ENCODE measurements at regions not wholly inside any gene's neighbourhood (a gene's known extent, or its start where the extent isn't known, plus 50 kb on each side); places are given as distances from the start of the nearest gene placed in this dataset.

GRCh38 chr6:67287566-67287965 is 1347.5 kb upstream of the ADGRB3 start:
- Histone ChIP-seq H3K4me3 (ENCODE audit: low read depth, low read length, poor library complexity, severe bottlenecking) (no peak overlapping the region), H3K27me3 (replicated peaks; ENCODE audit: insufficient read depth, low read depth, low read length, poor library complexity) (no peaks in the 10 kb centered on the region), H3K36me3 (ENCODE audit: insufficient read depth, low read length, poor library complexity, severe bottlenecking) (no peaks in the 10 kb centered on the region), H3K9me3 (ENCODE audit: low read depth, low read length, poor library complexity, severe bottlenecking) (no peaks in the 10 kb centered on the region), H3K27ac (ENCODE audit: low read depth, low read length, poor library complexity, severe bottlenecking) (no peak overlapping the region), H3K4me1 (ENCODE audit: insufficient read depth, low read length, poor library complexity, severe bottlenecking) (no peaks in the 10 kb centered on the region)
- BruUV-seq (replicated peaks) = no TSS peak
- DNase-seq (ENCODE audit: low spot score) = no peak
- POLR2A ChIA-PET (ENCODE audit: low non-redundant PET) = no interaction called here
- CTCF ChIA-PET = no interaction called here
- intact Hi-C loops (cut with micrococcal nuclease; ENCODE audit: unreplicated experiment) = no loop called here
- TF ChIP-seq CTCF (conservative IDR thresholded peaks at IDR 0.05; ENCODE audit: low read depth, low read length) = no peak
- TF ChIP-seq EZH2 (IDR thresholded peaks at IDR 0.05; ENCODE audit: borderline replicate concordance, low read depth, low read length, poor library complexity, severe bottlenecking) = no peak

GRCh38 chr6:67285770-67286495 is 1349.1 kb upstream of the ADGRB3 start:
- BruUV-seq (replicated peaks) = no TSS peak
- H3K9me3 ChIP-seq (ENCODE audit: low read depth, low read length, poor library complexity, severe bottlenecking) = no peaks in the 10 kb centered on the region
- H3K27me3 ChIP-seq (replicated peaks; ENCODE audit: insufficient read depth, low read depth, low read length, poor library complexity) = no peaks in the 10 kb centered on the region
- CTCF ChIA-PET = no interaction called here
- DNase-seq (ENCODE audit: low spot score) = no peak
- H3K27ac ChIP-seq (ENCODE audit: low read depth, low read length, poor library complexity, severe bottlenecking) = no peak overlapping the region
- no peaks in the 10 kb centered on the region for H3K4me1 ChIP-seq (ENCODE audit: insufficient read depth, low read length, poor library complexity, severe bottlenecking)
- no peaks in the 10 kb centered on the region for H3K36me3 ChIP-seq (ENCODE audit: insufficient read depth, low read length, poor library complexity, severe bottlenecking)
- TF ChIP-seq EZH2 (IDR thresholded peaks at IDR 0.05; ENCODE audit: borderline replicate concordance, low read depth, low read length, poor library complexity, severe bottlenecking) (no peak), CTCF (conservative IDR thresholded peaks at IDR 0.05; ENCODE audit: low read depth, low read length) (no peak)
- POLR2A ChIA-PET (ENCODE audit: low non-redundant PET) = no interaction called here
- H3K4me3 ChIP-seq (ENCODE audit: low read depth, low read length, poor library complexity, severe bottlenecking) = no peak overlapping the region
- intact Hi-C loops (cut with micrococcal nuclease; ENCODE audit: unreplicated experiment) = no loop called here

GRCh38 chr6:67277312-67277711 is 1357.8 kb upstream of the ADGRB3 start:
- H3K9me3 ChIP-seq (ENCODE audit: low read depth, low read length, poor library complexity, severe bottlenecking) = no peaks in the 10 kb centered on the region
- no peak overlapping the region for H3K27ac ChIP-seq (ENCODE audit: low read depth, low read length, poor library complexity, severe bottlenecking)
- no peak overlapping the region for H3K4me3 ChIP-seq (ENCODE audit: low read depth, low read length, poor library complexity, severe bottlenecking)
- TF ChIP-seq CTCF (conservative IDR thresholded peaks at IDR 0.05; ENCODE audit: low read depth, low read length) = no peak
- TF ChIP-seq EZH2 (IDR thresholded peaks at IDR 0.05; ENCODE audit: borderline replicate concordance, low read depth, low read length, poor library complexity, severe bottlenecking) = no peak
- H3K4me1 ChIP-seq (ENCODE audit: insufficient read depth, low read length, poor library complexity, severe bottlenecking) = no peaks in the 10 kb centered on the region
- no peak for DNase-seq (ENCODE audit: low spot score)
- H3K27me3 ChIP-seq (replicated peaks; ENCODE audit: insufficient read depth, low read depth, low read length, poor library complexity) = no peaks in the 10 kb centered on the region
- no TSS peak for BruUV-seq (replicated peaks)
- intact Hi-C loops (cut with micrococcal nuclease; ENCODE audit: unreplicated experiment) = no loop called here
- ChIA-PET CTCF (no interaction called here), POLR2A (ENCODE audit: low non-redundant PET) (interaction anchor here (0.7 kb wide), 1 partner anchor 378 kb away, joined by 4 read pairs; no protein-coding TSS in a partner anchor)
- H3K36me3 ChIP-seq (ENCODE audit: insufficient read depth, low read length, poor library complexity, severe bottlenecking) = no peaks in the 10 kb centered on the region

Measured in A673 (cell line).